Activated CD4-positive, alpha-beta T cell treated with anti-CD3 and anti-CD28 coated beads for 36 hours (primary cell): ENCODE measurements at regions not wholly inside any gene's neighbourhood (a gene's known extent, or its start where the extent isn't known, plus 50 kb on each side); places are given as distances from the start of the nearest gene placed in this dataset.

Source experiments
- ATAC-seq: fragments of 200-7000 bp; cut with Tn5 transposase; one replicate; pipeline ENCODE4 v1.10.0; 2021; ENCODE audit warnings: mild to moderate bottlenecking, moderate library complexity
- CTCF ChIA-PET: fragments of 350-600 bp; sonication (Branson Sonifier 250); formaldehyde crosslinking; loops from one replicate; lab custom pipeline; 2021; ENCODE audit warnings: antibody characterized with exemption; lab: Charles Lee
- POLR2A ChIA-PET: fragments of 350-600 bp; sonication (Branson Sonifier 250); formaldehyde crosslinking; loops from one replicate; lab custom pipeline; 2021; ENCODE audit warnings: antibody characterized with exemption, inconsistent platforms; lab: Charles Lee
- DNase-seq: peaks from one replicate; pipeline ENCODE4 v3.0.0-alpha.2; 2020
- H3K27ac Mint-ChIP-seq: one replicate; pipeline ENCODE4 v1.8.0; 2021; ENCODE audit warnings: mixed read lengths
- H3K27me3 Mint-ChIP-seq: one replicate; pipeline ENCODE4 v1.8.0; 2021; ENCODE audit warnings: mixed read lengths
- H3K36me3 Mint-ChIP-seq: one replicate; pipeline ENCODE4 v1.8.0; 2021; ENCODE audit warnings: low read depth, mixed read lengths
- H3K4me1 Mint-ChIP-seq: one replicate; pipeline ENCODE4 v1.8.0; 2021; ENCODE audit warnings: mixed read lengths
- H3K4me3 Mint-ChIP-seq: one replicate; pipeline ENCODE4 v1.8.0; 2021; ENCODE audit warnings: mild to moderate bottlenecking, moderate library complexity, mixed read lengths
- H3K9me3 Mint-ChIP-seq: one replicate; pipeline ENCODE4 v1.8.0; 2021; ENCODE audit warnings: low read depth, mixed read lengths
- intact Hi-C, 2 experiments: fragments of 100-400 bp; cut with DNase I in 1 of 2; cut with micrococcal nuclease in 1 of 2; formaldehyde crosslinking; loops; one replicate each; pipeline versions ENCODE4 v1.14.2 to v1.15.1; 2022 to 2024; cut with DNase I, micrococcal nuclease

DNA sequence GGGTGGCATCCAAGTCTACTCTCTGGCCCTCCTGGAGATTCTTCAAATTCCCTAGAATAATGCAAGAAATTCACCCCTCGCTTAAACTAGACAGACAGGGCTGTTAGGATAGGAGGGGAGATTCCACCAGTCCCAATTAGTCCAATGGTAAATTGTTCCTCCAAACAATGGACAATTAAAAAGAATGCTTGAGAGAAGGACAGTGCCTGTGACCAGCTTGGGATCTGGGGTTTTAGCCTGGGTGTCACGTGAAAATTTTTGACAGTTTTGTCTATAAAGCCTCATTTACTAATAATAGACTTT lies 177.7 kb upstream of the RAB4A start:
- Mint-ChIP-seq H3K27ac (no peak overlapping the region), H3K27me3 (no peaks in the 10 kb centered on the region), H3K9me3 (no peaks in the 10 kb centered on the region), H3K36me3 (no peaks in the 10 kb centered on the region), H3K4me3 (no peak overlapping the region), H3K4me1 (peaks cover 10% of the 10 kb centered on the region)
- ATAC-seq, result no peak
- DNase-seq, result no peak
- ChIA-PET POLR2A (no interaction called here), CTCF (interaction anchor here (0.5 to 1.6 kb wide), 2 partner anchors 11 to 1281 kb away, joined by 3 to 4 read pairs; no protein-coding TSS in a partner anchor)
- intact Hi-C loops, result no loop called here

DNA sequence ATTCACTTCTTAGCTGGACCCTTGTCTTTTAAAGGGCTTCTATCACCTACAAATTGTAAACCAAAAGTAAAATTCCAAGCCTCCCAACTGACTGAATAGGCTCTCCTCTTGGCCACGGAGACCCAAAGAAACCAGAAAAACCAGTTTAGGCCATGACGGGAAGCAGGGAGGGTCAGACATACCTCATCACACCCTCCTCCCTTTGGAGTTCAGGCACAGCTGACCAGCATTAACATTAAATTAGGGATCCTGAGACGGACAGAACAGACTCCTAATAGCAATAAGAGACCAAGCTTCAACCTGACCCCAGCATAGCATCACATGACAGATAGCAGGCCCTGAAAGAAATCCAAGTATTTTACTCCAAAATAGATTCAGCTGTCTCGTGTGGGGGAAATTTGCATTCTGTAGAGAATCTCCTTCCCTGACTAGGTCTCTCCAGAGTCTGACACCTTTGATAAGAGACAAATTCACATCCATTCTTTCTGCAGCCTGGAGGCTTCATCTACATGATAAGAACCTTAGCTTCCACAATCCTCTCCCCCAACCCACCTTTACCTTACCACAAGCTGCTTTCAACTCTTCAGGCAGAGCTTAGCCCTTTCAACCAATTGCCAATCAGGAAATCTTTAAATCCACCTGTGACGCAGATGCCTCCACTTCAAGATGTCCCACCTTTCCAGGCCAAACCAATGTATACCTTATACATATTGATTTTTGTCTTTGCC lies 177.1 kb upstream of the RAB4A start:
- intact Hi-C loops, result no loop called here
- H3K4me3 Mint-ChIP-seq, result no peak overlapping the region
- POLR2A ChIA-PET, result no interaction called here

DNA sequence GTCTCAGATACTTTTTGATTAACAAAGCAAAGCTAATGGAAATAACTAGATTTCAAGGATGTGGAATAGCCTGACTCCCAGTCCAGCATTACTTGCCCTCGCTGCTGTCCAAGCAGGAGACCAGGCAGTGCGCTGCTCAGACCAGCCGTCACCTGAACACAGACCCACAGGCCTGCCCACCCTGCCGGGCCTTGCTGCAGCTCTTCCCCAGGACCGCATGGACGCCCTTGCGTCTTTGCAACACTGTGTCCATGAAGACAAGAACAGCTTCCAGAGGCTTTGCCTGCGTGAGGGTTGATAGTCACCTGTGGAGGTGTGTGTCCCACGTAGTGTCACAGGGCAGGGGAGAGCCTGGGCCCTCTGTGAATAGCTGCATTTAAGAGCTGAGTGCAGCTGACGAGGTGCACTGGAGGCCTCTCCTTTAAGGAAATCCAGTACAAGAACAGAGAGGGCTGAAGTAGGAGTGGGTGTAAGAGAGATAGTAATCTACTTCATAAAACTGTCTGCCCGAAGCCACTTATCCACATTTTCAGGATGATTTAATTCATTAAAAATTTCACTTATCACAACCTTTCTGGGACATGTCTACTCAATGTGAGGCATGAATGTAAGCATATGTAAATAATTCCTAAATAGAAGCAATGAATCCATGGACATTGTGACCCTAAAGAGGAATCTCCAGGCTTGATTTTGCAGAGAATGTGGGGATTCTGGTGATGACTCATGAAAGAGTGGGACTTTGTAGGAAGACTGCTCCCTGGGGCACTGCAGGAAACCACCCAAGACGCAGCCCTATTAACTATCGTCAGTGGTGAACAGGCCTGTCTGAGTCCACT lies 176.2 kb upstream of the RAB4A start:
- H3K27ac Mint-ChIP-seq, result no peak overlapping the region
- intact Hi-C loops, result no loop called here
- no peak overlapping the region for H3K4me3 Mint-ChIP-seq
- ChIA-PET POLR2A (interaction anchor here (0.7 kb wide), 1 partner anchor 63 kb away, joined by 3 read pairs; no protein-coding TSS in a partner anchor), CTCF (interaction anchor here (0.9 kb wide), 1 partner anchor 9 kb away, joined by 4 read pairs; no protein-coding TSS in a partner anchor)
- H3K36me3 Mint-ChIP-seq, result no peaks in the 10 kb centered on the region
- H3K4me1 Mint-ChIP-seq, result peaks cover 10% of the 10 kb centered on the region
- ATAC-seq, result no peak
- no peaks in the 10 kb centered on the region for H3K9me3 Mint-ChIP-seq
- DNase-seq, result no peak
- H3K27me3 Mint-ChIP-seq, result no peaks in the 10 kb centered on the region

More for the DNA sequence above, 177.1 kb upstream of the RAB4A start:
- no peaks in the 10 kb centered on the region for H3K9me3 Mint-ChIP-seq
- H3K27me3 Mint-ChIP-seq, result no peaks in the 10 kb centered on the region
- no peak for ATAC-seq
- peaks cover 10% of the 10 kb centered on the region for H3K4me1 Mint-ChIP-seq
- H3K36me3 Mint-ChIP-seq, result no peaks in the 10 kb centered on the region
- DNase-seq, result no peak
- CTCF ChIA-PET, result interaction anchor here (0.5 to 0.9 kb wide), 2 partner anchors 8 to 1280 kb away, joined by 3 to 4 read pairs; no protein-coding TSS in a partner anchor
- no peak overlapping the region for H3K27ac Mint-ChIP-seq

DNA sequence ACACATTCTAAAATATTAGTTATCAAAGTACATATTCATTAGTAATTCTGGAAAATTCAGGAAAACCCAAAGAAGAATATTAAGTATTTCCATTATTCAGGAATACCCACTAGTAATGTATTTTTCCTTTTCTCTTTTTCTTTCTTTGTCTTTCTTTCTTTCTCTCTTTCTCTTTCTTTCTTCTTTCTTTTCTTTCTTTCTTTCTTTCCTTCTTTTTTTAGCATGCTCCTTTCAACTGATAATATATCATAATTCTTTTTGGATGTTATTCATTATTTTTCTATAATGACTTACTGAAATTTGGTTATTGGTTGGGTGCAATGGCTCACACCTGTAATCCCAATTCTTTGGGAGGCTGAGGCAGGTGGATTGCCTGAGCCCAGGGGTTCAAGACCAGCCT lies 175.6 kb upstream of the RAB4A start:
- POLR2A ChIA-PET, result no interaction called here
- no peak overlapping the region for H3K27ac Mint-ChIP-seq
- intact Hi-C loops, result no loop called here
- H3K36me3 Mint-ChIP-seq, result no peaks in the 10 kb centered on the region
- CTCF ChIA-PET, result interaction anchor here (0.5 kb wide), 1 partner anchor 378 kb away, joined by 3 read pairs; no protein-coding TSS in a partner anchor
- no peaks in the 10 kb centered on the region for H3K27me3 Mint-ChIP-seq
- no peak for DNase-seq
- H3K9me3 Mint-ChIP-seq, result no peaks in the 10 kb centered on the region
- ATAC-seq, result no peak
- peaks cover 10% of the 10 kb centered on the region for H3K4me1 Mint-ChIP-seq
- H3K4me3 Mint-ChIP-seq, result no peak overlapping the region

DNA sequence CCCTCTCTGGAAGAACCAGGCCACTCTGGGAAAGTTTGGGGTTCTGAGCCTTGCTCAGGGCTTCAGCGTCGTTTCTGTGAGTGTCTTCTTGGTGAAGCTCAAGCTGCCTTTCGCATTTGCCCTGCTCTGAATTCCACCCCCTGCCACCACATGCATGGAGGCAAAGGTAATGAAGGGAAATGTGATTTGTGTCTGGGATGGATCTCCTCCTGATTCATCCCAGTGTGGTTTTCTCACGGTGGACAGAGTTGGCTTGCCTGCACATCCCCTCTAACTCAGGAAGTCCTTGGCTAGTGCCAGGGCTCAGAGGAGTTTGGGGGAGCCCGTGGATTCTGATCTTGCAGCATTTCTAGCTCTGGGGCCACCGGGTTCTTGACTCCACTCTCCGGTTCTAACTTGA lies 173.6 kb upstream of the RAB4A start:
- POLR2A ChIA-PET, result no interaction called here
- Mint-ChIP-seq H3K36me3 (no peaks in the 10 kb centered on the region), H3K4me3 (no peak overlapping the region), H3K9me3 (no peaks in the 10 kb centered on the region), H3K4me1 (peaks cover 13% of the 10 kb centered on the region), H3K27ac (no peak overlapping the region), H3K27me3 (no peaks in the 10 kb centered on the region)
- CTCF ChIA-PET, result no interaction called here
- ATAC-seq, result no peak
- intact Hi-C loops, result no loop called here
- DNase-seq, result no peak

DNA sequence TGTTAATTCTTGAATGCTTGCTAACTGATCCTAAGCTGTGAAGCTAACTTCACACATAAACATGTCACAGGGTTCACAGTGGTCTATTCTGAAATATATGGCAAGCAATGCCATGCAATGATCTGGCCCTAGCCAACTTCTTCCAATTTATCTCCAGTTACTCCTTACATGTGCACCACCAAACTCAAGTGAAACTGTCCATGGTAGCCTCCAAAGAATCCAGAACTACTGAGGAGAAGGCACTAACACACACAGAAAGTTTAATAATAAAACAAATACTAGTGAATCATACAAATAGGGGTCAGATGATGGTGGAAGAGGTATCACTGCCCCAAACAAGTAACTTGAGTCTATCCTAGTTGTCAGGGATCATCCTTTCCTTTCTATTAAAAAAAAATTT lies 172.6 kb upstream of the RAB4A start:
- H3K27me3 Mint-ChIP-seq, result no peaks in the 10 kb centered on the region
- peaks cover 7% of the 10 kb centered on the region for H3K4me1 Mint-ChIP-seq
- CTCF ChIA-PET, result no interaction called here
- POLR2A ChIA-PET, result interaction anchor here (0.6 kb wide), 1 partner anchor 44 kb away, joined by 3 read pairs; no protein-coding TSS in a partner anchor
- intact Hi-C loops, result no loop called here
- no peak overlapping the region for H3K4me3 Mint-ChIP-seq
- H3K36me3 Mint-ChIP-seq, result no peaks in the 10 kb centered on the region
- ATAC-seq, result no peak
- H3K27ac Mint-ChIP-seq, result no peak overlapping the region
- DNase-seq, result no peak
- no peaks in the 10 kb centered on the region for H3K9me3 Mint-ChIP-seq

DNA sequence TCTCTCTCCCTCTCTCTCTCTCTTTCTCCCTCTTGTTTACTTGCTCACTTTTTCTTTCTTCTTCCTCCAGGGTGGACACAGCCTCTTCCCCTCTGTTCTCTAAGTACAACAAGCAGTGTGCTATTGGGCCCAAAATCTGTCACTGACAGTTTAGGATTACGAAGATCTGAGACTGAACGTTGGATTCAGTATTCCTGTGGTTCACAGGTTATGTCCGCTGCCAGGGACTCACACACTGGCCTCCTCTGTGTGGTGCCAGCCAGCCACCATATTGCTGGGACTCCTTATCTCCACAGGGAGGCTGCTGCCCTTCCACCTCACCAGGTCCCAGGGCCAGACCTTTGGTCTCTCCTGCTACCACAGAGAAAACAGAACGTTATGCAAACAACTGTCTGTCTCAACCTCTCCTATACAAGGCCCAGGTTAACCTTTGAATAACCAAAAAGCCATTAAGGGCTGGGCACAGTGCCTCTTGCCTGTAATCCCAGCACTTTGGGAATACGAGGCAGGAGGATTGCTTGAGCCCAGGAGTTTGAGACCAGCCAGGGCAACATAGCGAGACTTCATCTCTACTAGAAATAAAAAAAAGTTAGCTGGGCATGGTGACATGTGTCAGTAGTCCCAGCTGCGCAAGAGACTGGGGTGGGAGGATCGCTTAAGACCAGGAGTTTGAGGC lies 171.9 kb upstream of the RAB4A start:
- H3K27me3 Mint-ChIP-seq, result no peaks in the 10 kb centered on the region
- intact Hi-C loops, result no loop called here
- POLR2A ChIA-PET, result no interaction called here
- no peak overlapping the region for H3K4me3 Mint-ChIP-seq
- H3K27ac Mint-ChIP-seq, result no peak overlapping the region
- CTCF ChIA-PET, result no interaction called here
- DNase-seq (no peak), ATAC-seq (no peak)
- H3K36me3 Mint-ChIP-seq, result no peaks in the 10 kb centered on the region
- H3K4me1 Mint-ChIP-seq, result peaks cover 7% of the 10 kb centered on the region
- H3K9me3 Mint-ChIP-seq, result no peaks in the 10 kb centered on the region

DNA sequence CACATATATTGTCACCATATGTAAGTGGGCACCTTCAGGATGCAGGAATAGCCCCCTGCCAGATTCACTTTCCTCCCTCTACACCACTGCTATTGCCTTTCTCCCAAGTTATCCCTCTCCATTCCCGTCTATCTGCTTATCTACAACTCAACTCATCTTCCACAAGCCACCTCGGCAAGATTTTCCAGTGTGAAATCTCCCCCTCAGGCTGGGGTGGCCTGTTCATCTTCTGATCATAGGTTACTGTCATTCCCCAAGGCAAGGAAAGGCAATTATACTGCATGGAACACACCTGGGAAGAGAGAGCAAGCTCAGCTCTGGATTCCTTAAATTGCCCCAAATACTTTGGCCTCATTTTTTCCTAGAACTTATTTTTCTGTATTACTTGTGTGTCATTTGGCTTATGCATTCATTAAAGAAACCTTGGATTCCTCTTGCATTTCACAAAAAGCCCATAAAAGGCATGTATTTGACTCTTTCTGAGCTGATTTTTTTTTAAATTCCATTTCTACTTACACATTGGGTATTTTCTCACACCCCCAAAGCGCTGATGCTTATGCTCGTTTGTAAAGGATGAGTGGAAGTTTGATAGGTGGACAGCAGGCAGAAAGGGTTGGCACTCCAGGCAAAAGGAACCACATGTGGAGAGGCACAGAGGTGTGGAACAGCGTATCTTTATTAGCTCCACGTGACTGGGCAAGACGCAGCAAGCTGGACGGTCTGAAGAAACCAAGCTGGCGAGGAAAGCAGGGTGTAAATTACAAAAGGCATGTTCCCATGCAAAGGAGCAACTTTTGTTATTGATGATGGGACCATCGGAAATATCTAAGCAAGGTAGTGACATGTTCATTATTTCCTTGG lies 169.7 kb upstream of the RAB4A start:
- no peaks in the 10 kb centered on the region for H3K27me3 Mint-ChIP-seq
- no peaks in the 10 kb centered on the region for H3K36me3 Mint-ChIP-seq
- DNase-seq (no peak), ATAC-seq (no peak)
- ChIA-PET CTCF (no interaction called here), POLR2A (no interaction called here)
- intact Hi-C loops, result no loop called here
- H3K4me3 Mint-ChIP-seq, result no peak overlapping the region
- H3K9me3 Mint-ChIP-seq, result no peaks in the 10 kb centered on the region
- H3K4me1 Mint-ChIP-seq, result peaks cover 7% of the 10 kb centered on the region
- no peak overlapping the region for H3K27ac Mint-ChIP-seq

DNA sequence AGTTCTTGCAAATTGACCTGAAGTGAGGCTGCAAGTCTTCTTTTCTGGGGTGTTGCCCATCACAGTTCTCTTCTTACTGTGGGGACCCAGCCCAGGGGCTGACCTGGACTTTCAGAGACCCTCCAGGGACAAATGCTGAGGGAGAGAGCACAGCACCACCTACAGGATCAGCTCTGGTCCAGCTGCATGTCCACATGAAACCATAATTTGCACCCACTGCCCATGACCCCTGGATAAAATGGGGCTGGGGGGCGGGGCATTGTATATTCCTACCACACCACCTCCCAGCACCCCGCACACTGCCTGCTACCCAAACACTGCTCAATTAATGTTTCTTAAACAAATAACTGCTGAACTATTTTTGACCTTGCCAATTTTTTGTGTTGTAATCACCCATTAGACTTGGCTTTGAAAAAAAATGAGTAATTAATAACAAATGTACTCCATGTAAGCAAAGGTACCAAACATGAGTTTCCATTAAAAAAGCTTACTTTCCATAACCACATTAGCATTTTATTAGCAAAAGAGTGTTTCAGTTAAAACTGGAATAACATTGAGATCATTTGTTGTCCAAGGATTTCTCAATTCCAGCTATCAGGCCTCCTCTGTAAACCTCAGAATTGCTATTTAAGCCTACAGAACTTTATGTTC lies 168.0 kb upstream of the RAB4A start:
- ATAC-seq, result no peak
- Mint-ChIP-seq H3K4me1 (peaks cover 7% of the 10 kb centered on the region), H3K36me3 (no peaks in the 10 kb centered on the region), H3K27ac (no peak overlapping the region), H3K9me3 (no peaks in the 10 kb centered on the region), H3K4me3 (no peak overlapping the region), H3K27me3 (peaks cover 2% of the 10 kb centered on the region)
- POLR2A ChIA-PET, result no interaction called here
- CTCF ChIA-PET, result no interaction called here
- intact Hi-C loops, result loop anchor here in 1 of 2 experiments (2.0 kb wide), 1 partner anchor 20 kb away; no protein-coding TSS in a partner anchor
- no peak for DNase-seq

DNA sequence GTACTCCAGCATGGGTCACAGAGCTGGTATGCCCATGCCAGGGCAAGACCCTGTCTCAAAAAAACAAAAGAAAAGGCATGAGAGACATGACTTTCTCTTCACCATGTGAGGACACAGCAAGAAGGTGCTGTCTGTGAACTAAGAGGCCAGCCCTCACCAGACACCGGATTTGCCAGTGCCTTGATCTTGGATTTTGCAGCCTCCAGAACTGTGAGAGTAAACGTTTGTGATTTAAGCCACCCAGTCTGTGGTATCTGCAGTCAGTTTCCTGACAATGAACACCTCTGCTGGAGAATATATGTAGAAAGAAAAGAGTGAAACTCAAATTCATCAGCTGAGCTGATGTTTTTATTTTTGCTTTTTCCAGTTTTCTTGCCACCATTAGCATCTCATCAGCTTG lies 166.3 kb upstream of the RAB4A start:
- CTCF ChIA-PET, result interaction anchor here (0.7 kb wide), 1 partner anchor 262 kb away, joined by 5 read pairs; no protein-coding TSS in a partner anchor
- POLR2A ChIA-PET, result no interaction called here
- H3K4me3 Mint-ChIP-seq, result no peak overlapping the region
- no peaks in the 10 kb centered on the region for H3K9me3 Mint-ChIP-seq
- no peaks in the 10 kb centered on the region for H3K36me3 Mint-ChIP-seq
- peaks cover 2% of the 10 kb centered on the region for H3K27me3 Mint-ChIP-seq
- ATAC-seq (no peak), DNase-seq (no peak)
- intact Hi-C loops, result no loop called here
- H3K27ac Mint-ChIP-seq, result no peak overlapping the region
- peaks cover 7% of the 10 kb centered on the region for H3K4me1 Mint-ChIP-seq
